NCI-H526 treated with DMSO at 0.1 percent for 48 hours (cell line): ENCODE measurements at regions not wholly inside any gene's neighbourhood (a gene's known extent, or its start where the extent isn't known, plus 50 kb on each side); places are given as distances from the start of the nearest gene placed in this dataset.
"Not testable (repeated sequence)": the region's sequence is repeated elsewhere in the genome, so short reads cannot be mapped to it uniquely, and the experiment has no call there.

Experiments
- DNase-seq: peaks from one replicate; lab custom pipeline; 2025; lab: John Stamatoyannopoulos, UW

- DNase-seq: no peak
Measured at GRCh38 chr19:30236587-30236986, 135.6 kb upstream of the ZNF536 start.

GRCh38 chr19:30237140-30237539 lies 135.0 kb upstream of the ZNF536 start:
- DNase-seq: no peak

DNA sequence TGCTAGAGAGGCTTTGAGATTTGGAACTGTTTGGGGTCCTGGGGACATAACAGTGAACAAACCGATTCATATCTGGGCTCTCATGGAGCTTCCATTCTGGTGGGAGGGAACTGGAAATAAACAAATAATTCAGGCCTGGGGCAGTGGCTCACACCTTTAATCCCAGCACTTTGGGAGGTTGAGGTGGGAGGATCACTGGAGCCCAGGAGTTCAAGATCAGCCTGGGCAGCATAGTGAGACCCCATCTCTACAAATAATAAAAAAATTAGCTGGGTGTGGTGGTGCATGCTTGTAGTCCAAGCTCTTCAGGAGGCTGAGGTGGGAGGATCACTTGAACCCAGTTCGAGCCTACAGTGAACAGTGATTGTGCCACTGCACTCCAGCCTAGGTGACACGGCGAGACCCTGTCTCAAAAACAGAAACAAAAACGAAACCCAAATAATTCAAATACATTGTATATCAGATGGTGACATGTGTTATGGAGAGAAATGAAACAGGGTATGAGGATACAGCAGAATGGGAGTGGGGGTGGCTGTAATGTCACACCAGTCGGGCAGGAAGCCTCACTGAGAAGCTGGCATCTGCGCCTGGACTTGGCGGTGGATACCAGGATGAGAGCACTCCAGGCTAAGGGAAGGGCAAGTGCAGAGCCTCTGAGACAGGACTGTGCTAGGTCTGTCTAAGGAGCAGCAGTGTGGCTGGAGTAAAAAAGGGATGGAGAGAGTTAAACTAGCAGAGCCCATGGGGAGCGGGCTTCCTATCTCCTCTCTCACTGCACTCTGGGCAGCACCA lies 131.1 kb upstream of the ZNF536 start:
- DNase-seq: no peak

DNA sequence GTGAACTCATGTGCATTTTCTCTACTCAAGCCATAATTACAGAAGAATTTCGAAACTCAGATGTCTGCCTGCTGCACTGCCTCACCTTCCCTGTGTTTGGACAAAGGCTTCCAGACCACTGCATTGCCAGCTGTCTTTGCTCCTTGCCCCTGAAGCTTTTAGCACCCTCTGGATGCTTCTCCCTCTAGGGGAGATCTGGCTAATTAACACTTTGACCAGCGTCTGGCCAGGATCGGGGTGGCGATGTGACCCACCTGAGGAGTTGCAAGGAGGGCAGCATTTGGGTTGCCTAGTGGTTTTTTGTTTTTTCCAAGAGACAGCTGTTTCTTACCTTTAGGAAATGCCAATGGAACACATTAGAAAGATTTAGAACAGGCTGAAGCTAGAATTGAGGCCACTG lies 127.7 kb upstream of the ZNF536 start:
- DNase-seq: no peak

DNA sequence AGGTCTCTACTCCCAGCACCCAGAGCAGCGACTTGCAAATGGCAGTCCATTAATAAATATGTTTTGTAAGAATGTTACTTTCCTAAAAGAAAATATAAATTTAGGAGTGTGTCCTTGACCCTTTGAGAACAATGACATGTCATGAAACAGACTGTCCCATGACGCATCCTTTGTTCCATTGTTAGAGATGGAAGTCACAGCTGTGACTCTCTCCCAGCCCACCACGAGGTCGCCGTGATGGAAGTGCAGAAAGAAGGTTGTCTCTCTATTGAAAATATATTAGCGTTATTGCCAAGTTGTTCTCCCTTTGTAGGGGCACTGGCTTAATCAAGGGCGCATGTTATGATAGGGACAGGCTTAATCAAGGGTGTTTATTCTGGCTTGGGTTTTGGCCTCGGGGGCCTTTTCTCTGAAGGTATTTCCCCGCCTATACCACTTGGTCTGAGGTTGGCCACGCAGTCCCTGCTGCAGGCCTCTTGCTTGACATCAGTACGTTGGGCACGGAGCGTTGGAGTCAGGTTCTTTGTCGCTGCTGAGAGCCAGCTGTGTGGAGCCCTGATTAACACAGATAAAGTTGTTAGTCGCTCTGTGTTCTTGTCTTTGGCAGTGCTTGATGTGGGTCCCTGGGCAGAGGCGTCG lies 126.7 kb upstream of the ZNF536 start:
- DNase-seq: no peak

GRCh38 chr19:30249911-30250310 lies 122.3 kb upstream of the ZNF536 start:
- DNase-seq: no peak

DNA sequence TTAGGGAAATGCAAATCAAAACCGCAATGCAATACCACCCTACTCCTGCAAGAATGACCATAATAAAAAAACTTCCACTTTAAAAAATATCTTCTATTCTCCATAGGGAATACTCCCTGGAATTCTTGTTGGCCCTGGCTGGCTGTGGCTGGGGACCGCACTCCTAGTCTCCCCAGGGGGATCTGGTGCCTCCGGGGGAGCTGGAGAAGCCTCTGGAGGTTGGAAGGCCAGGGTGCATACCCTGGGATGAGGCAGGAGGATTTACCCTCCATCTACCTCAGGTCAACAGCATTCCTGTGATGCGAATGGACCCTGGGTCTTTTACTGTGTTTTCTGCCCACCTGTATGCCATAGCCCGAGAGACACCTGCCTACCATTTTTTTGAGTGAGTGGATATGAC lies 120.0 kb upstream of the ZNF536 start:
- DNase-seq: no peak

- no peak for DNase-seq
Measured at GRCh38 chr19:30253581-30253996, 118.6 kb upstream of the ZNF536 start.

DNA sequence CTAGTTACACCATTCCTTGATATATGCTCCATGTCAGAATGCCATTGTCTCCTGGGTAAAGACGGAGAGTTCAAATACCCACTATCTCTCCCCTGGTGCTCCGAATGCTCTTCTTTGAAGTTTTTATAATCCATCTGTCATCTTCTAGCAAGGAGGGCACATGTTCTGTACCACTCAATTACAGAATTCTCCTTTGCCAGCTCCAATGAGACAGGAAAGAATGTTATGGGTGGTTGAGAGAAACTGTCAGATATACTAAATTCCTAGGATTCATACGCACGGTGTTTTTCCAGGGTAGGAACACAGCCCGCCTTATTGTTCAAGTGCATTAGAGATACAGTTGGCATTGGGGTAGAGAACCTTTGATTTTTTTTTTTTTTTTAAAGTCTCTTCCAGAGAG lies 118.0 kb upstream of the ZNF536 start:
- no peak for DNase-seq

GRCh38 chr19:30254789-30255188 lies 117.4 kb upstream of the ZNF536 start:
- DNase-seq: no peak

DNA sequence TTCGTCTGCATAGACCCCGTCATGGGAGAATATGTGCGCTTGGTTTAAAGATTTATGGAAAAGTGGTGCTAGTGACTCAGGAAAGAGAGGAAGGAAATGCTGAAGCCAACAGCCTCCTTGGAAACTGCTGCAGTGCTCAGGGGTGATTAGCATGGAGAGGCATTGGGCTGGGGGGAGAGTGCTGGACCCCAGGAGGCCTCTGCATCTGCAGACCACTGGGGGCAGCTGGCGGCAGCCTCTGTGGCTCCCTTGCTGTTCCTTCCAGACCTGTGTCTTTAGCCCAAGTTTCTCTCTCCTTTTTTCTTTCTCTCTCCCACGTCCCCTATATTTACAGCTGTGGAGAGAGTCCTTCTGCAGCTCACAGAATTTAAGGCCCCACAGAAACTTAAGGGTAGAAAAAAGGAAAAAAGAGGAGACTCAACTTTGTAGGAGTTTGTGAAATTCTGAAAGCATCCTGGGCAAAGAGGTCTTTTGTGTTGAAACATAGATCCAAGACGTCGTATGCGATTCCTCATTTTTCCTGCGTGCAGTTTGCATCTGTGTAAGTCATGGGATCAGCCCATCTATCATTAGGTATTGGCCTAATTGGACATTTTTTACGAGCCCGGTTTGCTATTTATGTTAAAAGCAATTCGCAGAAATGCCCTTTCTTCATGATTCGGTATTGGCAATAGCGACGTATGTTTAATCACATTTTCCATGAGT lies 116.2 kb upstream of the ZNF536 start:
- DNase-seq: no peak

GRCh38 chr19:30256496-30256850 lies 115.7 kb upstream of the ZNF536 start:
- no peak for DNase-seq

DNA sequence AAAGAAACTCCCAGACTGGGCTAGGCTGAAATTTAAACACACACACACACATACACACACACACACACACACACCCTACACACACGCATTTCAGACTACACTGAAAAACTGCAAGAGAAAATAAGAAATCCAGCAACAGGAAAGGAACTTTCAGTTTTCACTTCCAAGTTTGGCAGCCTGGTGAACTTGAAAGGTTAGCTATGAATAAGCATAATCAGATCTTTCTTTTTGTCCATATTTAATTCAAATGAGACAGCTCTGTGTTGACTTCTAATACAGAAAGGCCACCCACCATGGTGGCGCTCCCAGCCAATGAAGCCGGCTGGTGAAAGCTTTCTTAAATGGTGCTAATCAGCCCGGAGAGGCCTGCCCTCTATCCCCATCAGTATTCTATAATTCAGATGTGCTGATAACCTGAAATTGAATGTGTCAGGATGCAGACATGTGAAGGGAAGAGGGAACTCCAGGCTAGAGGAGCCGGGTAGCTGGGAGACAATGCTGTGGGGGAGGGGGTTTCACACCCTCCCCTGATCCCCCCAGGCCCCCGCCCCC lies 108.3 kb upstream of the ZNF536 start:
- no peak for DNase-seq

- not testable (repeated sequence) for DNase-seq
Measured at GRCh38 chr19:30265918-30266317, 106.3 kb upstream of the ZNF536 start.

GRCh38 chr19:30266687-30267086 lies 105.5 kb upstream of the ZNF536 start:
- DNase-seq: no peak

GRCh38 chr19:30267332-30267731 lies 104.9 kb upstream of the ZNF536 start:
- DNase-seq: no peak

GRCh38 chr19:30268601-30269000 lies 103.6 kb upstream of the ZNF536 start:
- DNase-seq: no peak

GRCh38 chr19:30269638-30270037 lies 102.5 kb upstream of the ZNF536 start:
- no peak for DNase-seq

DNA sequence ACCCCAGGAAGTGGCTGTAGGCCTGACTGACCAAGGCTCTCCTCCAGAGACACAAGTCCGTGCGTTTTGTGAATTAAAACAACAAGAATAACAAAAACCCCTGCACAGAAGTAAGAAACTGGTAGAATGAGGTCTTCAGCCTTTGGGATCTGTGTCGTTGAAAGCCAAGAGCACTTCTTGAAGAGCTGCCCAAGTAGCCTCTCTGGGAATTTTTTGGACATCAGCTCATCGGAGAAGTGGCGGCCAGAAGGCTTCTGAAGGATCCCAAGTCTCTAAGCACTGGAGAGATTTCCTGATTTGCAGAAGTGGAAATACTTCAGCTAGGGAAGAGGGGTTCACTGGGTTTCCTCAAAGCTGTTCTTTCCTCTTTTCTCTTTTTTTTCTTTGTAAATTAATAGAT lies 100.4 kb upstream of the ZNF536 start:
- DNase-seq: no peak

DNA sequence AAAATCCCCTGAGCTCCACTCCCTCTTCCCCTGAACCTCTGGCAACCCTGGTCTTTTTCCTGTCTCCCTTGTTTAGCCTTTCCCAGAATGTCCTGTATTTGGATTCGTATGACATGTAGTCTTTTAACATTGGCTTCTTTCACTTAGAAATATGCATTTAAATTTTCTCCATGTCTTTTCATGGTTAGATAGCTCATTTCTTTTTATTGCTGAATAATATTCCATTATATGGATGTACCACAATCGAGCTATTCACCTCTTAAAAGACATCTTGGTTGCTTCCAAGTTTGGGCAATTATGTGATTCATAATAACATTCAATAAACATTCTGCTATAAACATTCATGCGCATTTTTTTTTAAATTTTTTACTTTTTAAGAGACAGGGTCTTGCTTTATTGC lies 99.6 kb upstream of the ZNF536 start:
- DNase-seq: no peak

- DNase-seq: no peak
Measured at GRCh38 chr19:30273184-30273583, 99.0 kb upstream of the ZNF536 start.

DNA sequence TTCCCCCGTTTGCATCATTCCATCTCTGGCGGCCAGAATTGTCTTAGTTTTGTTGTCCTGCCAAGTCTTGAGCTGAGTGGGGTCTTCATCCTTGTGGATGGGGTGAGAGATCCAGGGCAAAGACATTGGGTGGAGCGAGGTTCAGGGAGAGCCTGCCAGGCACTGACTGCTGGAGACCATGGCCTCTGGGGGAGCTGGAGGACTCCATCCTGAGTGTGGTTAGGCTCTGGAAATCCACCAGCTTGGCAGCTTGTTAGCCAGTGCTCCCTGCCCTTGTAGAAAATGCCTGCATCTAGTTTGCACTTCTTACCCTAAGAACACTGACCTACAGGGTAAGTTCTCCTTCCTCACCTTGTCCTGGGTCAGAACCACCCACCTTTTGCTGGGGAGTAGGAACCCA lies 97.2 kb upstream of the ZNF536 start:
- DNase-seq: no peak
